ENCODE measurements at regions not wholly inside any gene's neighbourhood (a gene's known extent, or its start where the extent isn't known, plus 50 kb on each side); places are given as distances from the start of the nearest gene placed in this dataset.

DNA sequence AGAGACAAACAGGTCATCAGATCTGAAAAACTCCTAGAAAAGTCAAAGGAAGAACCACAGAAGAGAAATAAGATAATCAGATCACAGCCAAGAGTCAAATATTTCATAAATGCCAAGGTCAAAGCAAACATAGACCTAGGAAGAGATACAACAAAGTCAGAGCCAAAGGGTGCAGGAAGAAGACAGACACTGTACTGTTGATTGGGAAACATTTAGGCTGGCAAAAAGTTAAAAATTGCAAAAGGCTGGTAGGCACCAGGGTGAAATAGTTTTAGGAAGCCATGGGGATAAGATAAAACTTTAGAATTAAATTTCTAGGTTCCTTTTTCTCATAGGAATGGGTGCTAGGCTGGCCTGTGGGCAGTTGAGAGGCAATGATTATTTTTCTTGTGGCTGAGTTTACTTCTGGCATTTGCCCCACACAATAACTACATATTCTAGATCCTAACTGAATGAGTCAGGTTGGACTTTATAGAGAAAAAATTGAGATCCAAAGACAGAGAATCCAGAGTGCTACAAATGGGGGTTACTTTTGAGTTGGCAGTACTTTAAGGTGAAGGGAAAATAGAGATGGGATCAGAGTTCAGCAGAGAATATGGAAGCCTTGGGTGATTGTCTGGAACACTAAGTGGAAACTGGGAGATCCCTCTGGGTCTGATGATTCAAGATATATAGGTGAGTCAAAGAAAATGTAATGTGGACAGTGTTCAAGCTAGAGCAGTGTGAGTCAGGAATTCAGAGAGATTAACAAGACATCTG lies 215.5 kb downstream of the C12orf50 start:
- no peaks in the 10 kb centered on the region for H3K9me3 ChIP-seq (ENCODE audit: low read length)
- no peak overlapping the region for H2AFZ ChIP-seq (ENCODE audit: low read depth, low read length)
- TF ChIP-seq EP300 (conservative IDR thresholded peaks at IDR 0.05; ENCODE audit: poor library complexity, severe bottlenecking) (no peak), MXI1 (conservative IDR thresholded peaks at IDR 0.05; ENCODE audit: poor library complexity, severe bottlenecking) (no peak), TAF1 (IDR thresholded peaks at IDR 0.05; ENCODE audit: low read depth) (no peak), EZH2 (IDR thresholded peaks at IDR 0.05; ENCODE audit: borderline replicate concordance, insufficient read depth, low read length, poor library complexity, severe bottlenecking) (no peak), SMC3 (conservative IDR thresholded peaks at IDR 0.05; ENCODE audit: poor library complexity) (no peak), POLR2AphosphoS5 (IDR thresholded peaks at IDR 0.05) (no peak), CTCF (IDR thresholded peaks at IDR 0.05; ENCODE audit: poor library complexity, severe bottlenecking) (no peak), REST (IDR thresholded peaks at IDR 0.05; ENCODE audit: borderline replicate concordance) (no peak), RAD21 (conservative IDR thresholded peaks at IDR 0.05) (no peak)
- H3K36me3 ChIP-seq (ENCODE audit: insufficient read depth, low read length) = no peaks in the 10 kb centered on the region
- no peaks in the 10 kb centered on the region for H3K27me3 ChIP-seq (ENCODE audit: insufficient read depth, low read depth, low read length)
- no peaks in the 10 kb centered on the region for H3K9me2 ChIP-seq (ENCODE audit: insufficient read depth, low read length)
- H4K20me1 ChIP-seq (ENCODE audit: insufficient read depth) = no peaks in the 10 kb centered on the region
- H3K4me2 ChIP-seq (ENCODE audit: low read length) = no peak overlapping the region
- H3K9ac ChIP-seq (ENCODE audit: low read length) = no peak overlapping the region
- no peaks in the 10 kb centered on the region for H3K79me2 ChIP-seq (replicated peaks; ENCODE audit: insufficient read depth, low read length)
- H3F3A ChIP-seq (ENCODE audit: insufficient read depth, low read length, poor library complexity, severe bottlenecking) = no peaks in the 10 kb centered on the region
- no peak overlapping the region for H3K27ac ChIP-seq (ENCODE audit: low read length)
- H3K4me3 ChIP-seq (ENCODE audit: low read length) = no peak overlapping the region

DNA sequence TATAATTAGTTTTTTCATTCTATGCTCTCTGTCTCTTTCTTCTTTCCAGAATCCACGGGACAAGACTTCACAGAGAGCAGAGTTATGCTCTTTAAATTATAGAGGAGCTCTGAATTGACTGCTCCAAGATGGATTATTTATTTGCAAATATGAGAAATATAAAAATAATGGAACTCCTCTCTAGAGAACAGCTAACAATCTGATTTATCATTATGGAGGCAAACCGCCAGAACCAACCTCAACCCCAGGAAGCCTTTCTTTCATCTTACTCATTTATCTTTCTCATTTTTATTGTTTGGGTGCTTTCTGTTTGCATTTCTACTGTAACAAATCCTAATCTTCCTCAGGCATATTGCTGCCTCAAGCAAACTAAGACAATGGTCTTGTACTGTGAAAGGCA lies 216.5 kb downstream of the C12orf50 start:
- no peak overlapping the region for H3K4me2 ChIP-seq (ENCODE audit: low read length)
- no peak for TF ChIP-seq POLR2AphosphoS5 (IDR thresholded peaks at IDR 0.05)
- no peak for TF ChIP-seq TAF1 (IDR thresholded peaks at IDR 0.05; ENCODE audit: low read depth)
- no peaks in the 10 kb centered on the region for H3K9me2 ChIP-seq (ENCODE audit: insufficient read depth, low read length)
- H3K79me2 ChIP-seq (replicated peaks; ENCODE audit: insufficient read depth, low read length) = no peaks in the 10 kb centered on the region
- H4K20me1 ChIP-seq (ENCODE audit: insufficient read depth) = no peaks in the 10 kb centered on the region
- H3K9ac ChIP-seq (ENCODE audit: low read length) = no peak overlapping the region
- no peaks in the 10 kb centered on the region for H3K27me3 ChIP-seq (ENCODE audit: insufficient read depth, low read depth, low read length)
- H2AFZ ChIP-seq (ENCODE audit: low read depth, low read length) = no peak overlapping the region
- no peaks in the 10 kb centered on the region for H3K9me3 ChIP-seq (ENCODE audit: low read length)
- no peaks in the 10 kb centered on the region for H3F3A ChIP-seq (ENCODE audit: insufficient read depth, low read length, poor library complexity, severe bottlenecking)
- H3K27ac ChIP-seq (ENCODE audit: low read length) = no peak overlapping the region
- no peaks in the 10 kb centered on the region for H3K36me3 ChIP-seq (ENCODE audit: insufficient read depth, low read length)
- no peak overlapping the region for H3K4me3 ChIP-seq (ENCODE audit: low read length)

All from neural cell (in vitro differentiated cells).